ENCODE measurements at regions not wholly inside any gene's neighbourhood (a gene's known extent, or its start where the extent isn't known, plus 50 kb on each side); places are given as distances from the start of the nearest gene placed in this dataset.

- Histone ChIP-seq H4K5ac (ENCODE audit: low read length) (no peak overlapping the region), H3K9ac (ENCODE audit: low read length) (peak overlapping the region; percentile 65), H2BK5ac (ENCODE audit: low read length) (no peak overlapping the region), H3K4me1 (ENCODE audit: control insufficient read depth, low read depth, low read length) (peaks cover 4% of the 10 kb centered on the region), H3K79me2 (ENCODE audit: control insufficient read depth, insufficient read depth, low read length) (no peaks in the 10 kb centered on the region), H3K23ac (ENCODE audit: low read length) (peak overlapping the region; percentile 12), H3K56ac (ENCODE audit: low read length) (peak overlapping the region; percentile 87), H2BK120ac (ENCODE audit: low read depth, low read length) (no peak overlapping the region), H3K36me3 (ENCODE audit: control insufficient read depth, insufficient read depth, low read length) (no peaks in the 10 kb centered on the region), H3K27me3 (ENCODE audit: insufficient read depth, low read length, poor library complexity) (no peaks in the 10 kb centered on the region), H4K8ac (ENCODE audit: low read depth, low read length) (no peak overlapping the region), H3K4me3 (ENCODE audit: low read length) (peak overlapping the region; percentile 27), H2AK5ac (ENCODE audit: low read length) (no peak overlapping the region), H2BK15ac (replicated peaks; ENCODE audit: low read depth) (no peak overlapping the region), H3K4ac (ENCODE audit: low read depth, low read length) (peak overlapping the region; percentile 39), H3K79me1 (ENCODE audit: low read length) (no peaks in the 10 kb centered on the region), H3K18ac (ENCODE audit: low read length) (peak overlapping the region; percentile 11), H3K4me2 (ENCODE audit: low read length) (peak overlapping the region; percentile 73), H3K27ac (ENCODE audit: low read depth, low read length) (no peak overlapping the region)
- WGBS (ENCODE audit: extremely low coverage, insufficient coverage, low lambda C conversion rate) = no CpG with 5 or more reads among the region's 59 CpGs
- DNase-seq = peak; percentile 41
These were observed 106.0 kb downstream of the ADRA2C start for GRCh38 chr4:3871881-3872833.

GRCh38 chr4:3872834-3873313 is 106.7 kb downstream of the ADRA2C start:
- Histone ChIP-seq H3K79me2 (ENCODE audit: control insufficient read depth, insufficient read depth, low read length) (no peaks in the 10 kb centered on the region), H3K36me3 (ENCODE audit: control insufficient read depth, insufficient read depth, low read length) (no peaks in the 10 kb centered on the region), H3K18ac (ENCODE audit: low read length) (no peak overlapping the region), H2AK5ac (ENCODE audit: low read length) (no peak overlapping the region), H2BK120ac (ENCODE audit: low read depth, low read length) (no peak overlapping the region), H4K5ac (ENCODE audit: low read length) (no peak overlapping the region), H3K4me2 (ENCODE audit: low read length) (peak overlapping the region; percentile 3), H3K23ac (ENCODE audit: low read length) (no peak overlapping the region), H3K4ac (ENCODE audit: low read depth, low read length) (no peak overlapping the region), H3K27me3 (ENCODE audit: insufficient read depth, low read length, poor library complexity) (no peaks in the 10 kb centered on the region), H3K4me3 (ENCODE audit: low read length) (no peak overlapping the region), H3K9ac (ENCODE audit: low read length) (no peak overlapping the region), H2BK5ac (ENCODE audit: low read length) (no peak overlapping the region), H2BK15ac (replicated peaks; ENCODE audit: low read depth) (no peak overlapping the region), H3K27ac (ENCODE audit: low read depth, low read length) (no peak overlapping the region), H4K8ac (ENCODE audit: low read depth, low read length) (no peak overlapping the region), H3K4me1 (ENCODE audit: control insufficient read depth, low read depth, low read length) (peaks cover 4% of the 10 kb centered on the region), H3K56ac (ENCODE audit: low read length) (peak overlapping the region; percentile 46), H3K79me1 (ENCODE audit: low read length) (no peaks in the 10 kb centered on the region)
- peak; percentile 72 for DNase-seq
- no CpG with 5 or more reads among the region's 17 CpGs for WGBS (ENCODE audit: extremely low coverage, insufficient coverage, low lambda C conversion rate)

GRCh38 chr4:3873408-3874027 is 107.3 kb downstream of the ADRA2C start:
- Histone ChIP-seq H3K36me3 (ENCODE audit: control insufficient read depth, insufficient read depth, low read length) (no peaks in the 10 kb centered on the region), H3K79me1 (ENCODE audit: low read length) (no peaks in the 10 kb centered on the region), H2BK120ac (ENCODE audit: low read depth, low read length) (no peak overlapping the region), H3K27ac (ENCODE audit: low read depth, low read length) (no peak overlapping the region), H3K79me2 (ENCODE audit: control insufficient read depth, insufficient read depth, low read length) (no peaks in the 10 kb centered on the region), H3K23ac (ENCODE audit: low read length) (no peak overlapping the region), H3K56ac (ENCODE audit: low read length) (peak overlapping the region; percentile 76), H2BK15ac (replicated peaks; ENCODE audit: low read depth) (no peak overlapping the region), H3K4me1 (ENCODE audit: control insufficient read depth, low read depth, low read length) (peaks cover 4% of the 10 kb centered on the region), H3K18ac (ENCODE audit: low read length) (no peak overlapping the region), H2AK5ac (ENCODE audit: low read length) (no peak overlapping the region), H4K8ac (ENCODE audit: low read depth, low read length) (no peak overlapping the region), H3K27me3 (ENCODE audit: insufficient read depth, low read length, poor library complexity) (no peaks in the 10 kb centered on the region), H4K5ac (ENCODE audit: low read length) (no peak overlapping the region), H3K9ac (ENCODE audit: low read length) (no peak overlapping the region), H2BK5ac (ENCODE audit: low read length) (no peak overlapping the region), H3K4me3 (ENCODE audit: low read length) (no peak overlapping the region), H3K4me2 (ENCODE audit: low read length) (peak overlapping the region; percentile 32), H3K4ac (ENCODE audit: low read depth, low read length) (no peak overlapping the region)
- no CpG with 5 or more reads among the region's 14 CpGs for WGBS (ENCODE audit: extremely low coverage, insufficient coverage, low lambda C conversion rate)
- peak; percentile 88 for DNase-seq

- no CpG with 5 or more reads among the region's 16 CpGs for WGBS (ENCODE audit: extremely low coverage, insufficient coverage, low lambda C conversion rate)
- Histone ChIP-seq H3K27ac (ENCODE audit: low read depth, low read length) (no peak overlapping the region), H2AK5ac (ENCODE audit: low read length) (no peak overlapping the region), H3K4me3 (ENCODE audit: low read length) (no peak overlapping the region), H3K79me1 (ENCODE audit: low read length) (no peaks in the 10 kb centered on the region), H3K79me2 (ENCODE audit: control insufficient read depth, insufficient read depth, low read length) (no peaks in the 10 kb centered on the region), H3K4me1 (ENCODE audit: control insufficient read depth, low read depth, low read length) (peaks cover 4% of the 10 kb centered on the region), H4K8ac (ENCODE audit: low read depth, low read length) (no peak overlapping the region), H3K56ac (ENCODE audit: low read length) (no peak overlapping the region), H3K36me3 (ENCODE audit: control insufficient read depth, insufficient read depth, low read length) (no peaks in the 10 kb centered on the region), H3K23ac (ENCODE audit: low read length) (no peak overlapping the region), H3K4ac (ENCODE audit: low read depth, low read length) (no peak overlapping the region), H3K9ac (ENCODE audit: low read length) (no peak overlapping the region), H2BK5ac (ENCODE audit: low read length) (no peak overlapping the region), H3K18ac (ENCODE audit: low read length) (no peak overlapping the region), H2BK120ac (ENCODE audit: low read depth, low read length) (no peak overlapping the region), H4K5ac (ENCODE audit: low read length) (no peak overlapping the region), H2BK15ac (replicated peaks; ENCODE audit: low read depth) (no peak overlapping the region), H3K4me2 (ENCODE audit: low read length) (no peak overlapping the region), H3K27me3 (ENCODE audit: insufficient read depth, low read length, poor library complexity) (no peaks in the 10 kb centered on the region)
- DNase-seq = no peak
These were observed 107.8 kb downstream of the ADRA2C start for GRCh38 chr4:3874028-3874415.

GRCh38 chr4:3874525-3875110 is 108.4 kb downstream of the ADRA2C start:
- H3K4me2 ChIP-seq (ENCODE audit: low read length) = no peak overlapping the region
- no peaks in the 10 kb centered on the region for H3K79me2 ChIP-seq (ENCODE audit: control insufficient read depth, insufficient read depth, low read length)
- DNase-seq = no peak
- H3K56ac ChIP-seq (ENCODE audit: low read length) = no peak overlapping the region
- no peak overlapping the region for H3K9ac ChIP-seq (ENCODE audit: low read length)
- no peaks in the 10 kb centered on the region for H3K27me3 ChIP-seq (ENCODE audit: insufficient read depth, low read length, poor library complexity)
- no peak overlapping the region for H3K4ac ChIP-seq (ENCODE audit: low read depth, low read length)
- no peak overlapping the region for H2BK5ac ChIP-seq (ENCODE audit: low read length)
- H2BK15ac ChIP-seq (replicated peaks; ENCODE audit: low read depth) = no peak overlapping the region
- H3K4me1 ChIP-seq (ENCODE audit: control insufficient read depth, low read depth, low read length) = peaks cover 6% of the 10 kb centered on the region
- H3K23ac ChIP-seq (ENCODE audit: low read length) = no peak overlapping the region
- no peak overlapping the region for H2AK5ac ChIP-seq (ENCODE audit: low read length)
- no peaks in the 10 kb centered on the region for H3K79me1 ChIP-seq (ENCODE audit: low read length)
- no peak overlapping the region for H3K27ac ChIP-seq (ENCODE audit: low read depth, low read length)
- H4K8ac ChIP-seq (ENCODE audit: low read depth, low read length) = no peak overlapping the region
- no peak overlapping the region for H3K4me3 ChIP-seq (ENCODE audit: low read length)
- no peak overlapping the region for H3K18ac ChIP-seq (ENCODE audit: low read length)
- no peak overlapping the region for H4K5ac ChIP-seq (ENCODE audit: low read length)
- H3K36me3 ChIP-seq (ENCODE audit: control insufficient read depth, insufficient read depth, low read length) = no peaks in the 10 kb centered on the region
- no peak overlapping the region for H2BK120ac ChIP-seq (ENCODE audit: low read depth, low read length)
- WGBS (ENCODE audit: extremely low coverage, insufficient coverage, low lambda C conversion rate) = no CpG with 5 or more reads among the region's 11 CpGs

Measured in mesendoderm (in vitro differentiated cells).